GM12892 (cell line): ENCODE measurements at regions not wholly inside any gene's neighbourhood (a gene's known extent, or its start where the extent isn't known, plus 50 kb on each side); places are given as distances from the start of the nearest gene placed in this dataset.

Experiments
- POLR2A ChIP-seq: IDR thresholded peaks from 2 replicates; pipeline ENCODE4 v1.6.1; 2011; ENCODE audit warnings: low read depth, low read length, control low read depth
- POLR2AphosphoS5 ChIP-seq: IDR thresholded peaks from 2 replicates; pipeline ENCODE4 v1.6.1; 2011; ENCODE audit warnings: low read depth, low read length, control low read depth
- TAF1 ChIP-seq: IDR thresholded peaks from 2 replicates; pipeline ENCODE4 v1.6.1; 2011; ENCODE audit warnings: low read depth, mild to moderate bottlenecking, control low read depth, low read length, borderline replicate concordance

DNA sequence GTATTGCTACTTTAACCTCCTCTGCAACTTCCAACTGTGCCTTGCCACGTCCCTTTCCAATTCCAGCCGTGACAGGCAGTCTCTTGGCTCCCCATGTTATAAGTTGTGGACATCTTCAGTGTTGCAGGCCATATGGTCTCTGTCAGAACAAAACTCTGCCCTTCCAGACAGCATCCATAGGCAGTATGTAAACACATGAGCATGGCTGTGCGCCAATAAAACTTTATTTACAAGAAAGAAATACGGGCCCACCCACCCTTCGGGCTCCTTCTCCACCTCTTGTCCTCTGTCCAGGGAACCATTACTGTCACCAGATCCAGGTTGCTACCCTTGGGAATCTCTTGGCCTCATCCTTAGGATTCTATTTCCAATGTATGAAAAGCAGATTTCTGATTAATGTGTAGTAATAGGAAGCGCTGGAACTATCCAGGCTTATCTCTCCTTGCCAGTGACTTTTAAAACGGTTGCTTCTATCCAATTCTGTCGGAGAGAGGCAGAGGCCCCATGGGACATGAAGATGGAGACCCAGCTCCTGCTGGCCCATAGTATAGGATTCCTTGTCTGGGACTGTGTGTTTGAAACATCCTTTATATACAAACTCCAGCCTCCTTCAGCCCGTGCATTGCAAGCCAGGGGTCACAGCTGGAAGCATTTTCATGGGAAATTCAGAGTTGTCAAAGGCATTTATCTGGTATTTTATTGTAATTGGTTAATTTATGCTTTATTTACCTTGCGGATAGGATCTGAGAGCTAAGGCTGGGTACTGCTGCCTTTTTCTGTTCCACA is 114.4 kb downstream of the ZNF664 start:
- TF ChIP-seq POLR2AphosphoS5 (no peak), TAF1 (no peak), POLR2A (no peak)
